Smooth muscle cell (in vitro differentiated cells): ENCODE measurements at regions not wholly inside any gene's neighbourhood (a gene's known extent, or its start where the extent isn't known, plus 50 kb on each side); places are given as distances from the start of the nearest gene placed in this dataset.

Experiments used
- DNase-seq: peaks from one replicate; lab custom pipeline; 2025; ENCODE audit not compliant: unreplicated experiment; lab: John Stamatoyannopoulos, UW
- H2AFZ ChIP-seq: fragments of 200-600 bp; sonication (generic); 2 replicates; pipeline ENCODE4 v1.6.0; 2016; ENCODE audit warnings: antibody characterized with exemption, low read depth, mild to moderate bottlenecking
- H3F3A ChIP-seq: fragments of 200-600 bp; sonication (generic); 2 replicates; pipeline ENCODE4 v1.6.0; 2017; ENCODE audit warnings: antibody characterized with exemption, low read depth
- H3K27ac ChIP-seq: fragments of 200-600 bp; sonication (generic); 2 replicates; pipeline ENCODE4 v1.5.1; 2016; ENCODE audit warnings: low read depth, mild to moderate bottlenecking
- H3K27me3 ChIP-seq: fragments of 200-600 bp; sonication (generic); 2 replicates; pipeline ENCODE4 v1.6.1; 2016; ENCODE audit warnings: low read depth, mild to moderate bottlenecking
- H3K36me3 ChIP-seq: fragments of 200-600 bp; sonication (generic); 2 replicates; pipeline ENCODE4 v1.5.1; 2016; ENCODE audit warnings: low read depth
- H3K4me1 ChIP-seq: fragments of 200-600 bp; sonication (generic); 2 replicates; pipeline ENCODE4 v1.5.1; 2016; ENCODE audit warnings: low read depth
- H3K4me2 ChIP-seq: fragments of 200-600 bp; sonication (generic); 2 replicates; pipeline ENCODE4 v1.6.0; 2016; ENCODE audit warnings: mild to moderate bottlenecking
- H3K4me3 ChIP-seq: fragments of 200-600 bp; sonication (generic); 2 replicates; pipeline ENCODE4 v1.5.1; 2016; ENCODE audit warnings: mild to moderate bottlenecking
- H3K79me2 ChIP-seq: fragments of 200-600 bp; sonication (generic); 2 replicates; pipeline ENCODE4 v1.6.0; 2016; ENCODE audit warnings: low read depth, mild to moderate bottlenecking
- H3K9ac ChIP-seq: fragments of 200-600 bp; sonication (generic); 2 replicates; pipeline ENCODE4 v1.6.0; 2016; ENCODE audit warnings: low read depth
- H3K9me3 ChIP-seq: fragments of 200-600 bp; sonication (generic); replicated peaks from 2 replicates; pipeline ENCODE4 v1.5.1; 2016; ENCODE audit warnings: low read depth
- H4K20me1 ChIP-seq: fragments of 200-600 bp; sonication (generic); 2 replicates; pipeline ENCODE4 v1.6.0; 2016; ENCODE audit warnings: low read depth
- CTCF ChIP-seq: fragments of 200-600 bp; sonication (generic); IDR thresholded peaks from 2 replicates; pipeline ENCODE4 v1.5.1; 2017; ENCODE audit warnings: borderline replicate concordance, mild to moderate bottlenecking, antibody characterized with exemption; ENCODE audit not compliant: insufficient read depth, poor library complexity, severe bottlenecking
- WGBS: methylation state at CpG from one replicate; pipeline ENCODE4 v1.1.7; 2016; ENCODE audit warnings: low lambda C conversion rate; 5-methylcytosine and 5-hydroxymethylcytosine counted together

- Histone ChIP-seq H3K9ac (no peak overlapping the region), H3K27ac (no peak overlapping the region), H2AFZ (no peak overlapping the region), H3K27me3 (no peaks in the 10 kb centered on the region), H3K36me3 (no peaks in the 10 kb centered on the region), H3F3A (no peaks in the 10 kb centered on the region), H3K4me2 (no peak overlapping the region), H3K79me2 (no peaks in the 10 kb centered on the region), H3K9me3 (no peaks in the 10 kb centered on the region), H4K20me1 (no peaks in the 10 kb centered on the region), H3K4me3 (no peak overlapping the region), H3K4me1 (no peaks in the 10 kb centered on the region)
- 92% methylated on average over 5 of the region's 5 CpGs for WGBS
- no peak for TF ChIP-seq CTCF
- no peak for DNase-seq
These were observed 218.1 kb upstream of the WWC1 start for GRCh38 chr5:168073311-168073710.

- 74% methylated on average over 9 of the region's 9 CpGs for WGBS
- Histone ChIP-seq H3K9ac (no peak overlapping the region), H3K27ac (no peak overlapping the region), H3K4me2 (no peak overlapping the region), H3K9me3 (no peaks in the 10 kb centered on the region), H3K27me3 (no peaks in the 10 kb centered on the region), H3K36me3 (no peaks in the 10 kb centered on the region), H2AFZ (no peak overlapping the region), H4K20me1 (no peaks in the 10 kb centered on the region), H3K4me3 (no peak overlapping the region), H3F3A (no peaks in the 10 kb centered on the region), H3K79me2 (no peaks in the 10 kb centered on the region), H3K4me1 (no peaks in the 10 kb centered on the region)
- TF ChIP-seq CTCF: no peak
- DNase-seq: no peak
These were observed 217.2 kb upstream of the WWC1 start for GRCh38 chr5:168073991-168074800.

GRCh38 chr5:168075387-168075786 is 216.1 kb upstream of the WWC1 start:
- H2AFZ ChIP-seq: no peak overlapping the region
- no peaks in the 10 kb centered on the region for H3F3A ChIP-seq
- no peak overlapping the region for H3K4me2 ChIP-seq
- WGBS: 22% methylated on average over 3 of the region's 3 CpGs
- DNase-seq: no peak
- H3K79me2 ChIP-seq: no peaks in the 10 kb centered on the region
- no peaks in the 10 kb centered on the region for H4K20me1 ChIP-seq
- TF ChIP-seq CTCF: no peak
- H3K9ac ChIP-seq: no peak overlapping the region
- H3K36me3 ChIP-seq: no peaks in the 10 kb centered on the region
- H3K9me3 ChIP-seq: no peaks in the 10 kb centered on the region
- no peaks in the 10 kb centered on the region for H3K4me1 ChIP-seq
- H3K4me3 ChIP-seq: no peak overlapping the region
- no peak overlapping the region for H3K27ac ChIP-seq
- H3K27me3 ChIP-seq: no peaks in the 10 kb centered on the region

- H3K4me3 ChIP-seq: no peak overlapping the region
- H3K4me1 ChIP-seq: no peaks in the 10 kb centered on the region
- no peaks in the 10 kb centered on the region for H3K79me2 ChIP-seq
- H3K36me3 ChIP-seq: no peaks in the 10 kb centered on the region
- DNase-seq: peak; percentile 3
- no peaks in the 10 kb centered on the region for H4K20me1 ChIP-seq
- no peaks in the 10 kb centered on the region for H3F3A ChIP-seq
- H3K9me3 ChIP-seq: no peaks in the 10 kb centered on the region
- H3K4me2 ChIP-seq: no peak overlapping the region
- H3K27me3 ChIP-seq: no peaks in the 10 kb centered on the region
- H3K9ac ChIP-seq: no peak overlapping the region
- 25% methylated on average over 2 of the region's 2 CpGs for whole genome bisulfite sequencing
- no peak overlapping the region for H2AFZ ChIP-seq
- H3K27ac ChIP-seq: no peak overlapping the region
- peak; percentile 42 for TF ChIP-seq CTCF
These were observed 214.9 kb upstream of the WWC1 start for GRCh38 chr5:168076561-168076991.
